NCI-H446 treated with DMSO at 0.1 percent for 48 hours (cell line): ENCODE measurements at regions not wholly inside any gene's neighbourhood (a gene's known extent, or its start where the extent isn't known, plus 50 kb on each side); places are given as distances from the start of the nearest gene placed in this dataset.
"Not testable (repeated sequence)": the region's sequence is repeated elsewhere in the genome, so short reads cannot be mapped to it uniquely, and the experiment has no call there.

Source experiments
- DNase-seq: peaks from one replicate; lab custom pipeline; 2025; lab: John Stamatoyannopoulos, UW

- DNase-seq = no peak
These were observed 55.4 kb upstream of the GRPR start for GRCh38 chrX:16067886-16068515.

GRCh38 chrX:16063921-16064320 is 59.4 kb upstream of the GRPR start:
- no peak for DNase-seq

DNA sequence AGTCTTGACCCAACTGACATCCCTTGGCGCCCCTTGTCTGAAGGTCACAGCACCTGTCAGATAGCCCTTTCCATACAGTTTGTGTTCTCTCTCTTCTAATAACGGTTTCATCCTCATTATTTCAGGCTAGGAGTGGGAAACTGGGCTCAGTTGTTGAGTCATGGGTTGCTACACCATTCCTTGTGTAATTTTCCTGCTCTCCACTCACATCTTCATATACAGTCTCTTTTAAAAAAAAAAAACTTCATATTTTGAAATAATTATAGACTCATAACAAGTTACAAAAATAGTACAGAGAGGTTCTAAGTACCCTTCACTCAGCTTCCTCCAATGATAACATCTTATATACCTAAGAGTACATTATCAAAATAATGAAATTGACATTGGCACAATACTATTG is 60.2 kb upstream of the GRPR start:
- no peak for DNase-seq

GRCh38 chrX:16061296-16061695 is 62.1 kb upstream of the GRPR start:
- no peak for DNase-seq

DNA sequence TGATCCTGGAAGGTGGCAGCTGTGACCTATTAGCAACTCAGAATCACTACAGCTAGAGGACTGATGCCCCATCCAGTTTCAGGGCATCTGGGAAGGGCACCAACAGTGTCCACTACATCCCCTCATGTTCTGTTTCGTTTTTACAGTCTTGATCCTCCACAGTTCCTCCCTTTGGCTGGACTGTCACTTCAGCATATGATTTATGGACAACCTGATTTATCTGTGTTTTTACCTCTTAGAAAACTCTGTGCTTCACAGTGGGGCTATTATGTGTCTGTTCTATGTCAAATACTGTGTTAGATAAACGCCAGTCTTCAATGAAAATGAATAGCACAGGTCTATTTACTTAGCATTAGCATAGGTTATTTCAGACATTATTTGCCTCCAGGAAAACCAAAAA is 63.1 kb upstream of the GRPR start:
- no peak for DNase-seq

- DNase-seq = not testable (repeated sequence)
These were observed 74.2 kb upstream of the GRPR start for GRCh38 chrX:16049126-16049525.

GRCh38 chrX:16042980-16043379 is 80.4 kb upstream of the GRPR start:
- DNase-seq = no peak

DNA sequence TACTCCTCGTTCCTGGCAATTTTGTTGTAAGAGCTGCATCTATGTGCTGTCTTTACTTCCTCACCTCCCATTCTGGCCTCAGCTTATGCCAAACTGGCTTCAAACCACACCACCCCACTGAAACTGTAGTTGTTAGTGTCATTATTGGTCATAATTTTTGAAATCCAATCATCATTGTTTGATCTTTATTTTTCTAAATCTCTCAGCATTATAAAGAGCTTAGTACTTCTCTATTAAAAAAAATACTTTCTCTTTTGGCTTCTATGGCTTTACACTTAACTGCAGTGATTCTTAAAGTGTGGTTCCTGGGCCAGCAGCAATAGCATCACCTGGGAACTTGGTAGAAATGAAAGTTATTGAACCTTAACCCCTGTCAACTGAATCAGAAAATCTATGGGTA is 83.5 kb upstream of the GRPR start:
- no peak for DNase-seq

DNA sequence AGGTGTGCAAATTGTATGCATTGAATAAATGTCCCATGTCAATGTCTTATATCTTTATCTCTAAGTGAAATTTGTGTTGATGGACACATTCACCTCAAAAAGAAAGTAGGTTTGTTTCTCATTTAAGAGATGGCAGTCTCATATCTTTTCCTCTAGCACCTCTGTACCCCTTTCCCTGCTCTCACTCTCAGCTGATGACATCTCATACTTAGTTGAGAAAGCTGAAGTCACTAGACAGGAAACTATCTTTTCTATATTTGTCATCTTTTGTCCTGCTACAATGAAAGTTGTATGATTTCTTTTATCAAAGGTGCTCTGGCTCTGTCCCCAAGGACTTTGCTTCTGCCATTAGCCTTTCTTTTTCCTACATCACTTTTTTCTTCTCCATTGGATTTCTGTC is 84.0 kb upstream of the GRPR start:
- no peak for DNase-seq

DNA sequence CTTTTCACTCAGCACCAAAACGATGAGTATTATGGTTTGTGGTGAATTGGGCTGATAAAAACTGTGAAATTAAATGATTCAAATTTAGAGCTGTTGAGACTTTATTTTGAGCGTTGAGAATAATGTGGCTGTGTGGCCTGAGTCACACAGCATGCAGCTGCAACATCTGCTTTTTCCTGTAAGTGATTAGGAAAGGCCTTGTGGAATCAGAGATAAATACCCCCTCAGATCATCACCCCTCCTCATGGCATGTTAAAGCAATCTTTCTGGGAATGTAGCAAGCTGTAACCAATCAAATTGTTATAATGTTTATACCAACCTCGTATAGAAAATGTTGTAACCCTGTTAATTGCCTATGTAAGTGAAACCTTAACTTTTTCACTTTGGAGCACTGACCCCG is 90.0 kb upstream of the GRPR start:
- DNase-seq = no peak

GRCh38 chrX:16028576-16028975 is 94.8 kb upstream of the GRPR start:
- no peak for DNase-seq

- DNase-seq = no peak
These were observed 99.3 kb upstream of the GRPR start for GRCh38 chrX:16023790-16024734.

- no peak for DNase-seq
These were observed 100.7 kb upstream of the GRPR start for GRCh38 chrX:16022580-16023200.

- DNase-seq = no peak
These were observed 105.1 kb upstream of the GRPR start for GRCh38 chrX:16018291-16018690.

DNA sequence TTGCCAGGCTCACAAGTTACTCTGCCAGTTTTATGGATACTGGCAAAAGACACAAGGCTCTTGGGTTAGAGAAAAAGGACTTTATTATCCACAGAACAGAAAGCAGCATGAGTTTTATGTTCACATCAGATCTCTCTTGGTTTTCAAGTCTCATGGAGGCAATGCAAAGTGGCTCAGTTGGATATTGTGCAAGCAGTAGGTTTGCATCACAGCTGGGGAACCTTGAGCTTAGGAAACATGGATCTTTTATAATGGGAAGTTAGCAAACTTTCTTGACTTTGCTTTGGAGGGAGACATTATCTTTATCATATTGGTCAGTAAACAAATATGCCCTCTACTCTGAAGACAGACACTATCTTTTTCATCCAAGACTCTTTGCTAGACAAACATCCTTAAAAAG is 109.2 kb upstream of the GRPR start:
- DNase-seq = no peak

- no peak for DNase-seq
These were observed 111.1 kb upstream of the GRPR start for GRCh38 chrX:16012250-16012649.

DNA sequence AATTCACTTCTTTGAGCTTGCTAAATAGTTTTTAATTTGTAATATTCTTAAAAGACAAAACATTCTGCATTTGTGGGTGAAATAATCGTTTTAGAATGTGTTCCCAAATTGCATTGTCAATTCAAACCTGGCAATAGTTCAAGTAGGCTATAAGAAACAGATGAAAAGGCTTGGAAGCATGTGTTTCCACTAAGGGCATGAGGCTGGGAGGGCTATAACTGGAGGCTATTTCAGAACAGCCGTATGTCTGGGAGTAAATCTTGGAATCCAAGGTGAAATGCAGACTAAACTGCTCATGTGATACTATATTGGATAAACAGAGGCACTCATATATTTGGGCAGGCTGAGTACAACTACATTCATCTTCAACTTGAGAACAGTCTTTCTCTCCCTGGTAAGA is 117.4 kb upstream of the GRPR start:
- no peak for DNase-seq

DNA sequence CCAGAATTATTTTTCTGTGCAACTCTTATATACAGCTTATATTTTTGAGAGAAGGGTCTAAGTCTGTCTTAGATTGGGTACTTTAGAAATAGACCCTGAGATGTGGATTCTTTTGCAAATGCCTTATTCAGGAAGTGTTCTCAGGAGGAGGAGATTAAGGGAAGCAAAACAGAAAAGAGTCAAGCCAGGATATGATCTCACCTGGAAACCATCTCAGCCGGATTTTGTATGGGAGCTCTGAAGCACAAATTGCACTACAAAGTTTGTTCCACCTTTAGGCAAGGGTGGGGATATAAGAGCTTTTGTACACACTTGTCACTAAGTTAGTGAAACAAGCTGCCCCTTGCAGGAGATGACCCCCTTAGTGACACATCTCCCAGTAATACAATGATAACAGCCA is 121.2 kb upstream of the GRPR start:
- no peak for DNase-seq

GRCh38 chrX:15998350-15998749 is 125.0 kb upstream of the GRPR start:
- no peak for DNase-seq

GRCh38 chrX:15989716-15990115 is 133.6 kb upstream of the GRPR start:
- no peak for DNase-seq

DNA sequence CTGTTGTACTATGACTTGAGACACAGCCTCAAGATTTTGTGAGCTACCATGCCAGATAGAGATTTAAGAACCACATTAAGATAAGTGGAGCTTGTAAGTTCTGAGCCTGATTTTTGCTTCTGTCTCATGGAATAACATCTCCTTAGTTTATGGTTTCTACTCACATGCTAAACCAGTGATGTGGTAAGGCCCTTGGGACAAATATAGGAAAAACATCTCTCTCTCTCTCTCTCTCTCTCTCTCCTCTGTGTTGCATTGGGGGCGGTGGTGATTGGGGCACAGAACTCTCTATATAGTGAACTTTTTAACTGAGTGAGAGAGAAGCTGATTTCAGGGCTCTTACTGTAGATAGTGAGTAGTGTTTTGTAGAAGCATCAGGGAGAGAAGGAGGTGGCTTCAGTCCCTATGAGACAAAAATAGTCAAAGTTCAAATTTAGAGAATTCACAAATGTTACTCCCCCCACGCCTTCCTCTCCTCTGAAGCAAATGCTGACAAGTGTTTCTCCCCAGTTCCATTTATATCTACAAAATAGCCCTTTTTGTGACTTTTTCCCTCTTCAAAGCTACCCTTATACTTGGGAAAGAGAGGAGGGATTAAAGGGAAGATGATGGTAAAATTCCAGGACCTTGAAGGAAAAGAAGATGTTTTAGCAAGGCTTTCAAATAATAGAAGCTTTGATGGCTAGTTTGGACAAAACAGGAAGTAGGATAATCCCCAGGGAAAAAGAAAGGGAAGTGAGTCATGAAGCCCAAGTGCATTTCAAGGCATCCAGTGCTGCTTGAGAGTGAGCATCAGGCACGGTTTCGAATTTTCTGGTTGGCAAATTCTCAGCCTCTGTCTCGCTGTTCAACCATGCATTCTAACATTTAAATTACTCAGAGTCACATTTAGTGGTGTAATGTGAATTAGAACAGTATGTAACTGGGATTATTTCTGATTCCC is 134.3 kb upstream of the AP1S2 start:
- DNase-seq = peak; percentile 8

DNA sequence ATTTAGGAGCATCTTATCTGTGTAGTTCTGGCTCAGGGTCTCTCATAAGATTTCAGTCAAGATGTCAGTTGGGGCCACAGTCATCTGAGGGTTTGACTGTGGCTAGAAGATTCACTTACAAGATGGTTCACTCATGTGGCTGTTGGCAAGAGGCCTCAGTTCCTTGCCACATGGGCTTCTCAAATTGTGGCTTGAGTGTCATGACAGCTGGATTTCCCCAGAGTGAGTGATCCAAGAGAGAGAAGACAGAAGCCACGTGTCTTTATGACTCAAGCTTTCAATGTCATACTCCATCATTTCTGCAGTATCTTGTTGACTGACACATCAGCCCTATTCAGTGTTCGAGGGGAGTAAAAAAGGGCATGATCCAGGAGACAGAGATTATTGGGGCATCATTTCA is 131.3 kb upstream of the AP1S2 start:
- no peak for DNase-seq
